ENCODE measurements at regions not wholly inside any gene's neighbourhood (a gene's known extent, or its start where the extent isn't known, plus 50 kb on each side); places are given as distances from the start of the nearest gene placed in this dataset.

- Mint-ChIP-seq H3K27me3 (peaks cover 10% of the 10 kb centered on the region), H3K36me3 (ENCODE audit: low read depth) (no peaks in the 10 kb centered on the region), H3K4me1 (peaks cover 2% of the 10 kb centered on the region), H3K4me3 (no peak overlapping the region), H3K9me3 (no peaks in the 10 kb centered on the region), H3K27ac (no peak overlapping the region)
- DNase-seq, result no peak
- intact Hi-C loops (cut with micrococcal nuclease), result no loop called here
These were observed 237.3 kb upstream of the DAAM1 start for GRCh38 chr14:58951143-58951542.

- intact Hi-C loops (cut with micrococcal nuclease), result no loop called here
- Mint-ChIP-seq H3K27ac (no peak overlapping the region), H3K4me3 (no peak overlapping the region), H3K4me1 (peaks cover 6% of the 10 kb centered on the region), H3K9me3 (no peaks in the 10 kb centered on the region), H3K36me3 (ENCODE audit: low read depth) (no peaks in the 10 kb centered on the region), H3K27me3 (peaks cover 10% of the 10 kb centered on the region)
- DNase-seq, result no peak
These were observed 234.4 kb upstream of the DAAM1 start for GRCh38 chr14:58954052-58954451.

GRCh38 chr14:58954901-58955861 is 233.3 kb upstream of the DAAM1 start:
- Mint-ChIP-seq H3K27ac (no peak overlapping the region), H3K4me1 (peaks cover 6% of the 10 kb centered on the region), H3K4me3 (no peak overlapping the region), H3K9me3 (no peaks in the 10 kb centered on the region), H3K36me3 (ENCODE audit: low read depth) (no peaks in the 10 kb centered on the region), H3K27me3 (peaks cover 10% of the 10 kb centered on the region)
- no peak for DNase-seq
- intact Hi-C loops (cut with micrococcal nuclease), result no loop called here

GRCh38 chr14:58961045-58961731 is 227.3 kb upstream of the DAAM1 start:
- H3K4me3 Mint-ChIP-seq, result no peak overlapping the region
- no peaks in the 10 kb centered on the region for H3K36me3 Mint-ChIP-seq (ENCODE audit: low read depth)
- DNase-seq, result no peak
- H3K9me3 Mint-ChIP-seq, result no peaks in the 10 kb centered on the region
- H3K27me3 Mint-ChIP-seq, result no peaks in the 10 kb centered on the region
- no peak overlapping the region for H3K27ac Mint-ChIP-seq
- intact Hi-C loops (cut with micrococcal nuclease), result loop anchor here (10.0 kb wide), 1 partner anchor 644 kb away; no protein-coding TSS in a partner anchor
- H3K4me1 Mint-ChIP-seq, result peaks cover 4% of the 10 kb centered on the region

GRCh38 chr14:58963873-58964597 is 224.4 kb upstream of the DAAM1 start:
- no peaks in the 10 kb centered on the region for H3K4me1 Mint-ChIP-seq
- no peaks in the 10 kb centered on the region for H3K9me3 Mint-ChIP-seq
- H3K4me3 Mint-ChIP-seq, result no peak overlapping the region
- DNase-seq, result no peak
- no peaks in the 10 kb centered on the region for H3K36me3 Mint-ChIP-seq (ENCODE audit: low read depth)
- intact Hi-C loops (cut with micrococcal nuclease), result loop anchor here (10.0 kb wide), 1 partner anchor 641 kb away; no protein-coding TSS in a partner anchor
- H3K27ac Mint-ChIP-seq, result no peak overlapping the region
- no peaks in the 10 kb centered on the region for H3K27me3 Mint-ChIP-seq

- DNase-seq, result no peak
- no peaks in the 10 kb centered on the region for H3K4me1 Mint-ChIP-seq
- no peak overlapping the region for H3K4me3 Mint-ChIP-seq
- intact Hi-C loops (cut with micrococcal nuclease), result loop anchor here (10.0 kb wide), 1 partner anchor 640 kb away; no protein-coding TSS in a partner anchor
- no peak overlapping the region for H3K27ac Mint-ChIP-seq
- no peaks in the 10 kb centered on the region for H3K27me3 Mint-ChIP-seq
- no peaks in the 10 kb centered on the region for H3K36me3 Mint-ChIP-seq (ENCODE audit: low read depth)
- H3K9me3 Mint-ChIP-seq, result no peaks in the 10 kb centered on the region
These were observed 223.9 kb upstream of the DAAM1 start for GRCh38 chr14:58964598-58964928.

- DNase-seq, result no peak
- intact Hi-C loops (cut with micrococcal nuclease), result loop anchor here (10.0 kb wide), 1 partner anchor 639 kb away; no protein-coding TSS in a partner anchor
- H3K27me3 Mint-ChIP-seq, result no peaks in the 10 kb centered on the region
- H3K4me3 Mint-ChIP-seq, result no peak overlapping the region
- H3K36me3 Mint-ChIP-seq (ENCODE audit: low read depth), result no peaks in the 10 kb centered on the region
- H3K4me1 Mint-ChIP-seq, result no peaks in the 10 kb centered on the region
- H3K27ac Mint-ChIP-seq, result no peak overlapping the region
- no peaks in the 10 kb centered on the region for H3K9me3 Mint-ChIP-seq
These were observed 222.9 kb upstream of the DAAM1 start for GRCh38 chr14:58965601-58966000.

- intact Hi-C loops (cut with micrococcal nuclease), result loop anchor here (10.0 kb wide), 1 partner anchor 638 kb away; no protein-coding TSS in a partner anchor
- no peak overlapping the region for H3K27ac Mint-ChIP-seq
- no peak for DNase-seq
- H3K9me3 Mint-ChIP-seq, result no peaks in the 10 kb centered on the region
- no peaks in the 10 kb centered on the region for H3K27me3 Mint-ChIP-seq
- H3K4me3 Mint-ChIP-seq, result no peak overlapping the region
- no peaks in the 10 kb centered on the region for H3K4me1 Mint-ChIP-seq
- no peaks in the 10 kb centered on the region for H3K36me3 Mint-ChIP-seq (ENCODE audit: low read depth)
These were observed 221.5 kb upstream of the DAAM1 start for GRCh38 chr14:58966997-58967396.

- H3K4me3 Mint-ChIP-seq, result no peak overlapping the region
- H3K4me1 Mint-ChIP-seq, result no peaks in the 10 kb centered on the region
- H3K36me3 Mint-ChIP-seq (ENCODE audit: low read depth), result no peaks in the 10 kb centered on the region
- no peaks in the 10 kb centered on the region for H3K27me3 Mint-ChIP-seq
- no peaks in the 10 kb centered on the region for H3K9me3 Mint-ChIP-seq
- no peak overlapping the region for H3K27ac Mint-ChIP-seq
- no peak for DNase-seq
- intact Hi-C loops (cut with micrococcal nuclease), result loop anchor here (10.0 kb wide), 1 partner anchor 635 kb away; no protein-coding TSS in a partner anchor
These were observed 218.3 kb upstream of the DAAM1 start for GRCh38 chr14:58969951-58970751.

- Mint-ChIP-seq H3K9me3 (no peaks in the 10 kb centered on the region), H3K27ac (no peak overlapping the region), H3K27me3 (no peaks in the 10 kb centered on the region), H3K36me3 (ENCODE audit: low read depth) (no peaks in the 10 kb centered on the region), H3K4me1 (no peaks in the 10 kb centered on the region), H3K4me3 (no peak overlapping the region)
- DNase-seq, result no peak
- intact Hi-C loops (cut with micrococcal nuclease), result no loop called here
These were observed 216.0 kb upstream of the DAAM1 start for GRCh38 chr14:58972233-58973017.

GRCh38 chr14:58977366-58977765 is 211.1 kb upstream of the DAAM1 start:
- intact Hi-C loops (cut with micrococcal nuclease), result no loop called here
- Mint-ChIP-seq H3K36me3 (ENCODE audit: low read depth) (no peaks in the 10 kb centered on the region), H3K4me1 (no peaks in the 10 kb centered on the region), H3K9me3 (no peaks in the 10 kb centered on the region), H3K27ac (no peak overlapping the region), H3K4me3 (no peak overlapping the region), H3K27me3 (no peaks in the 10 kb centered on the region)
- no peak for DNase-seq

- Mint-ChIP-seq H3K9me3 (no peaks in the 10 kb centered on the region), H3K4me3 (no peak overlapping the region), H3K4me1 (no peaks in the 10 kb centered on the region), H3K36me3 (ENCODE audit: low read depth) (no peaks in the 10 kb centered on the region), H3K27me3 (no peaks in the 10 kb centered on the region), H3K27ac (no peak overlapping the region)
- intact Hi-C loops (cut with micrococcal nuclease), result no loop called here
- DNase-seq, result no peak
These were observed 210.1 kb upstream of the DAAM1 start for GRCh38 chr14:58978343-58978742.

All from activated CD4-positive, alpha-beta T cell treated with anti-CD3 and anti-CD28 coated beads, Interleukin-2, amount 10 ng/mL, durations not matched to agents 24 days and 14 days (primary cell).